ENCODE measurements at regions not wholly inside any gene's neighbourhood (a gene's known extent, or its start where the extent isn't known, plus 50 kb on each side); places are given as distances from the start of the nearest gene placed in this dataset.
"Not testable (repeated sequence)": the region's sequence is repeated elsewhere in the genome, so short reads cannot be mapped to it uniquely, and the experiment has no call there.

GRCh38 chr3:173217127-173217526, 76.1 kb upstream of the SPATA16 start:
- H3K36me3 ChIP-seq: no peaks in the 10 kb centered on the region
- no peak for DNase-seq (ENCODE audit: low spot score)
- TF ChIP-seq CTCF (IDR thresholded peaks at IDR 0.05): no peak
- H3K27ac ChIP-seq: no peak overlapping the region
- H3K9me3 ChIP-seq: peaks cover 0 to 11% of the 10 kb centered on the region in 2 donors
- H3K27me3 ChIP-seq: no peaks in the 10 kb centered on the region
- H3K4me1 ChIP-seq: no peaks in the 10 kb centered on the region
- no peak overlapping the region for H3K4me3 ChIP-seq

DNA sequence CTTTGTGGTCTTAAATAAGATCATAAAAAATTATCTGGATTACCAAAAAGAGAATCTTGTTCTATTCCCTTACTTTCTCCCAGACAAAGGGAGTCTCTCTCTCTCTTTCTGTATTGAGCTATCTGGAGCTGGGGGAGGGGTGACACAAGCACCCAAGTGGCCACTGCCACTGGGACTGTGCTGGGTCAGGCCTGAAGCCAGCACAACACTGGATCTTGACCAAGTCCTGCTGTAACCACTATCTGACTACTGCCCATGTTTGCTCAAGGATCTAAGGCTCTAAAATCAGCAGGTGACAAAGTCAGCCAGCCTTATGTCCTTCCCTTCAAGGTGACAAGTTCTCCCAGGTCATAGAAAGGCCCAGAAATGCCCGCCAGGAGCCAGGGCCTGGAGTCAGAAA, 75.0 kb upstream of the SPATA16 start:
- TF ChIP-seq CTCF (IDR thresholded peaks at IDR 0.05): no peak
- Histone ChIP-seq H3K27me3 (no peaks in the 10 kb centered on the region), H3K36me3 (no peaks in the 10 kb centered on the region), H3K27ac (no peak overlapping the region), H3K9me3 (peaks cover 0 to 11% of the 10 kb centered on the region in 2 donors), H3K4me3 (no peak overlapping the region), H3K4me1 (no peaks in the 10 kb centered on the region)
- DNase-seq (ENCODE audit: low spot score): no peak

DNA sequence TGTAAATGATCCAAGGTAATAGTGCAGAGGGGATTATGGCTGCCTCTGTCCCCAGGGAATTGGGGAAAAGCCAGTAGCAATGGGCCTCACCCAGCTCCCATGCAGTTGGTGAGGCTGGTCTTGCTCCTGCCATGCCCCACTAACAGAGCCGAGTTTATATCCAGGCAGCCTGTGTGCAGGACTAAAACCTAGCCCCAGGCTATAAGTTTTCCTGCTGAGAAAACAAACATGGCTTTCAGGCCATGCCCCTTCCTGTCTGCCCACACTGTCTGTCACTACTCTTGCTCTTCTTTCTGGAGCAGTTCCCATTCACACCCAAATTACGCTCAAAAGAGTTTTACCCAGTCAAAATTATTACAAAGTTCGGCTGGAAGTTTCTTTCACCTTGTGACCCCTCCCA, 73.5 kb upstream of the SPATA16 start:
- Histone ChIP-seq H3K9me3 (no peaks in the 10 kb centered on the region), H3K4me3 (no peak overlapping the region)
- no peak for TF ChIP-seq CTCF (IDR thresholded peaks at IDR 0.05)

GRCh38 chr3:173199568-173199967, 58.5 kb upstream of the SPATA16 start:
- Histone ChIP-seq H3K4me3 (no peak overlapping the region), H3K9me3 (peaks cover 0 to 15% of the 10 kb centered on the region in 2 donors), H3K27ac (no peak overlapping the region), H3K36me3 (no peaks in the 10 kb centered on the region), H3K27me3 (no peaks in the 10 kb centered on the region), H3K4me1 (no peaks in the 10 kb centered on the region)
- DNase-seq (ENCODE audit: low spot score): no peak
- TF ChIP-seq CTCF (IDR thresholded peaks at IDR 0.05): no peak

More for the DNA sequence above, 73.5 kb upstream of the SPATA16 start:
- DNase-seq (ENCODE audit: low spot score): no peak
- Histone ChIP-seq H3K27me3 (no peaks in the 10 kb centered on the region), H3K36me3 (no peaks in the 10 kb centered on the region), H3K4me1 (no peaks in the 10 kb centered on the region), H3K27ac (no peak overlapping the region)

DNA sequence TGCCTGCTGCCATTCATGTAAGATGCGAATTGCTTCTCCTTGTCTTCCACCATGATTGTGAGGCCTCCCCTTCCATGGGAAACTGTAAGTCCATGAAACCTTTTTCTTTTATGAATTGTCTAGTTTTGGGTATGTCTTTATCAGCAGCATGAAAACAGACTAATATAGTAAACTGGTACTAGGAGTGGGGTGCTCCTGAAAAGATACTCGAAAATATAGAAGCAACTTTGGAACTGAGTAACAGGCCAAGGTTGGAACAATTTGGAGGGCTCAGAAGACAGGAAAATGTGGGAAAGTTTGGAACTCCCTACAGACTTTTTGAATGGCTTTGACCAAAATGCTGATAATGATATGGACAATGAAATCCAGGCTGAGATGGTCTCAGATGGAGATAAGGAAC, 53.8 kb upstream of the SPATA16 start:
- H3K4me3 ChIP-seq; H3K27ac ChIP-seq; H3K4me1 ChIP-seq; H3K36me3 ChIP-seq; DNase-seq (ENCODE audit: low spot score); H3K27me3 ChIP-seq: not testable (repeated sequence)
- peaks cover 0 to 11% of the 10 kb centered on the region in 2 donors for H3K9me3 ChIP-seq

- Histone ChIP-seq H3K36me3 (no peaks in the 10 kb centered on the region), H3K27ac (no peak overlapping the region), H3K9me3 (peaks cover 0 to 11% of the 10 kb centered on the region in 2 donors), H3K4me1 (no peaks in the 10 kb centered on the region), H3K4me3 (no peak overlapping the region), H3K27me3 (no peaks in the 10 kb centered on the region)
- DNase-seq (ENCODE audit: low spot score): no peak
- TF ChIP-seq CTCF (IDR thresholded peaks at IDR 0.05): no peak
Observed at GRCh38 chr3:173191611-173192010, 50.6 kb upstream of the SPATA16 start.

Data from right atrium auricular region (tissue), 2 donors.